22Rv1 (cell line): ENCODE measurements at regions not wholly inside any gene's neighbourhood (a gene's known extent, or its start where the extent isn't known, plus 50 kb on each side); places are given as distances from the start of the nearest gene placed in this dataset.

Experiments
- H3K27ac ChIP-seq: fragments of 450-650 bp; 2 replicates; pipeline ENCODE4 v1.5.1; 2017
- ZFX ChIP-seq: fragments of 450-650 bp; IDR thresholded peaks from 2 replicates; pipeline ENCODE4 v1.6.1; 2017; ENCODE audit warnings: antibody characterized with exemption, borderline replicate concordance
- TF ChIP-seq, protein P1 (sequence below): fragments of 450-650 bp; IDR thresholded peaks from 2 replicates; pipeline ENCODE4 v1.5.1; 2017; ENCODE audit warnings: mild to moderate bottlenecking

DNA sequence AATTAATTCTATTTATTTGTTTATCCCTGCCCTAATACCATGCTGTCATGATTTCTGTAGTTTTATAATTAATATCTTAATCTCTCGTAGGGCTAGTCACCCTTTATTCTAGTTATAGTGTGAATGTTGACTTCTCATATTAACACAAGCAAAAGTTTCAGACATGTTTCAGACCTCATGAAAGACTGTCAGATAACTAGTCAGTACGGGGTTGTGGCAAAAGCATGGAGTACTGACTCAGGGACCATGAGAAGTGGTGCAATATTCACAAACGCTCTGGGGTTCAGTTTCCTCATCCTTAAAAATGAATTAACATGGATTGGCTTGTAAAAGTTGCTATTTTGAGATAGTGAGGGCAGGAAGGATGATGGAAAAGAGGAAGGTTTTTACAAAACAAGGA lies 148.9 kb downstream of the TMEM200A start:
- TF ChIP-seq ZFX = no peak
- TF ChIP-seq, protein P1, sequence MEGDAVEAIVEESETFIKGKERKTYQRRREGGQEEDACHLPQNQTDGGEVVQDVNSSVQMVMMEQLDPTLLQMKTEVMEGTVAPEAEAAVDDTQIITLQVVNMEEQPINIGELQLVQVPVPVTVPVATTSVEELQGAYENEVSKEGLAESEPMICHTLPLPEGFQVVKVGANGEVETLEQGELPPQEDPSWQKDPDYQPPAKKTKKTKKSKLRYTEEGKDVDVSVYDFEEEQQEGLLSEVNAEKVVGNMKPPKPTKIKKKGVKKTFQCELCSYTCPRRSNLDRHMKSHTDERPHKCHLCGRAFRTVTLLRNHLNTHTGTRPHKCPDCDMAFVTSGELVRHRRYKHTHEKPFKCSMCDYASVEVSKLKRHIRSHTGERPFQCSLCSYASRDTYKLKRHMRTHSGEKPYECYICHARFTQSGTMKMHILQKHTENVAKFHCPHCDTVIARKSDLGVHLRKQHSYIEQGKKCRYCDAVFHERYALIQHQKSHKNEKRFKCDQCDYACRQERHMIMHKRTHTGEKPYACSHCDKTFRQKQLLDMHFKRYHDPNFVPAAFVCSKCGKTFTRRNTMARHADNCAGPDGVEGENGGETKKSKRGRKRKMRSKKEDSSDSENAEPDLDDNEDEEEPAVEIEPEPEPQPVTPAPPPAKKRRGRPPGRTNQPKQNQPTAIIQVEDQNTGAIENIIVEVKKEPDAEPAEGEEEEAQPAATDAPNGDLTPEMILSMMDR = no peak
- H3K27ac ChIP-seq = no peak overlapping the region

DNA sequence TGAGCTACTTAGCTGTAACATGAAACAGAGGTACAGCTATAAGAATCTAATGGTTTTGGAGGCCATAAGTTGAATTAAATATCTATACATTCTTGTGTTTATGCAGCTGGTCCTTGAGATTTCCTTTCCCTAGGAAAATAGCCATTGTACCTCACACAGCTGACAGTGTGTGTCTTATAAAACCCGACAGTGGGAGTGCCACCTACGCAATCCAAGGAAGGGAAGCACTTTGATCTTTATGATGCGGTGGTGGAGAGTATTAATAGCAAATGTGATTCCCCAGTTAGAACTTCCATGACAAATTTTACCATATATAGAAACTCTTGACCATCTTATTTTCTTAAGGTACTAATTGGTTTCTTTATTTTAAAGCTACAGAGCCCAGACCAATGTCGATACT lies 149.5 kb downstream of the TMEM200A start:
- TF ChIP-seq, protein P1 = no peak
- no peak for TF ChIP-seq ZFX
- H3K27ac ChIP-seq = no peak overlapping the region

DNA sequence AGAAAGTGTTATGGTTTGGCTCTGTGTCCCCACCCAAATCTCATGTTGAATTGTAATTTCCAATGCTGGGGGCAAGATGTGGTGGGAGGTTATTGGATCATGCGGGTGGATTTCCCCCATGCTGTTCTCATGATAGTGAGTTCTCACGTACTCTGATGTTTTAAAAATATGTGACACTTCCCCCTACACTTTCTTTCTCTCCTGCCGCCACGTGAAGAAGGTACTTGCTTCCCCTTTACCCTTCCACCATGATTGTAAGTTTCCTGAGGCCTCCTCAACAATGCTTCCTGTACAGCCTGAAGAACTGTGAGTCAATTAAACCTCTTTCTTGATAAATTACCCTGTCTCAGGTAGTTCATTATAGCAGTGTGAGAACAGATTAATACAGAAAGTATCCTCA lies 150.8 kb downstream of the TMEM200A start:
- TF ChIP-seq ZFX = no peak
- TF ChIP-seq, protein P1 = no peak
- H3K27ac ChIP-seq = no peak overlapping the region

DNA sequence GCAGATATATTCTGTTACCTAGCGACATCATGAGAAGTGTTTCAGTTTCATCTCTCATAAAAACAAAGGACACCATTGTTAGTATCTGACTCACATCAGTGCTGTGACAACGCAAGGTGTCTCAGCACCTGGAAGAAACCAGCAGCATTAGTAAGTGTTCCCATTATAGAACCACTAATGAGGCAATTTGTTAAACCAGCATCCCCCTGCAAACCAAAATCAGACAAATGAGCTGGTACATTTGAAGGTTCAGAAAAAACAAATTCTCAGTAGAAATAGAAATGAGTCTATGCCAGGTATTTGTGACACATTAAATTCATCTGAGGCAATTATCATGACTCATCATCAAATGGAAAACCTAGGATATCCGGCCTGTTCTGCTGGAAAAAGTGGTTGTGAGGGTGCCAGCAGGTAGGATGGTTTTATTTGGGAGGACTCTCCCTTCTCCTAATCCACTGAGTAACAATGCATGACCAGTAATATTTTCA lies 151.7 kb downstream of the TMEM200A start:
- no peak overlapping the region for H3K27ac ChIP-seq
- TF ChIP-seq, protein P1 = no peak
- no peak for TF ChIP-seq ZFX

DNA sequence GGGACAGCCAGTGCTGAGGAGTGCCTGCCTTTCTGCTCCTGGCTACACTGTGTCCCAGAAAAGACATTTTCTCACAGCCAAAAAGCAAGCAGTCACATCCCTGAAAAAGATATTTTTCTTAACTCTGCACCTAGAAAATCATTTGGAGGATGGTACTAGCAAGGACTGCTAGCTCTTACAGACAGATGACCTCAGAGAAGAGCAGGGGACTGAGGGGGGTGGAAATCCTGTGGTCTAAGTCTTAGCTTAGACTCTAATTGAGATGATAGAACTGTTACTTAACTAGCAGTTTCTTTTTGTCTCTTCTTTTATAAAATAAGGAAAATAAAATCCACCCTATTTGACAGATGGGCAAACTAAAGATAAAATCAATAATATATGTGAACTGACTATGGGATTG lies 152.8 kb downstream of the TMEM200A start:
- H3K27ac ChIP-seq = no peak overlapping the region

DNA sequence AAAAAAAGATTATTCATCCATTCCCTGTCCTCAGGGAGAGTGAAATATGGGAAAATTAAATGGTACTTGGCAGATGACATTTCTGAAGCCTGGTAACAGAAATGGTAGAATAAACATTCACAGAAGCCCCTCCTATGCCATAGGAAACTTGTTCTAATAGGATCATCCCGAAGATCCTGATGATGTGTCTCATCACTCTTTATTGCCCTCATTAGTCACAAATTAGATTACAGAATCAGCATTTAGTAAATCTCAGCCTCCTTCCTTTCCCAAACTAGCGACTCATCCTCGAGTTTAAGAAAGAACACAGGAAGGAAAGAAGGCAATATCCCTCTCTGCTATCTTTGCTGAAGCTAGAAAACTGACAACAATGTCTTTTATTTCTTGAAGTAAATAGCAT lies 154.4 kb downstream of the TMEM200A start:
- no peak overlapping the region for H3K27ac ChIP-seq
- no peak for TF ChIP-seq ZFX
- TF ChIP-seq, protein P1 = no peak

More for the DNA sequence above, 152.8 kb downstream of the TMEM200A start:
- TF ChIP-seq, protein P1 = no peak
- no peak for TF ChIP-seq ZFX

DNA sequence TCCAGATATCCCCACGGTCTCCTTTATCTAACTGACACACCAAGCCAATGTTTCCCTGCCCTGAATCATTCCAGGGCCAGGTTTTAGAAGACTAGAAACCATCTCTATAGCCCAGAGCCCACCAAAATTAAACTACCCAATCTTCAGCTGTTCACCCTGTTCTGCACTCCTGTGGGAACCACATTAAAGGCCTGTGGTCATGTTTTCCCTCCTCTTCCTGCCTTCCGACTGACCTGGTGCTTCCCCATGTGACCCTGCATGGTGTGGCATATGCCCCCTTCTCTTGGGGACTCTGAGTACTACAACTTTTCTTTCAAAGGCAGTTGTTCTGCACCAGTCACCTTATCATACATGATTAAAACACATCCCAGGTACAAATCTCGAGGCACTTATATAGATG lies 155.0 kb downstream of the TMEM200A start:
- TF ChIP-seq, protein P1 = no peak
- no peak for TF ChIP-seq ZFX

More for the DNA sequence above, 155.0 kb downstream of the TMEM200A start:
- no peak overlapping the region for H3K27ac ChIP-seq
